ENCODE measurements at regions not wholly inside any gene's neighbourhood (a gene's known extent, or its start where the extent isn't known, plus 50 kb on each side); places are given as distances from the start of the nearest gene placed in this dataset.

GRCh38 chr6:106771822-106772221, 142.4 kb downstream of the QRSL1 start:
- no peak for TF ChIP-seq CTCF (IDR thresholded peaks at IDR 0.05; ENCODE audit: insufficient read depth, low read length, poor library complexity, severe bottlenecking)
- TF ChIP-seq EZH2phosphoT487 (conservative IDR thresholded peaks at IDR 0.05; ENCODE audit: low read length) = no peak

All from SU-DHL-6 (cell line).